Dermis blood vessel endothelial cell (primary cell): ENCODE measurements at regions not wholly inside any gene's neighbourhood (a gene's known extent, or its start where the extent isn't known, plus 50 kb on each side); places are given as distances from the start of the nearest gene placed in this dataset.
"Not testable (repeated sequence)": the region's sequence is repeated elsewhere in the genome, so short reads cannot be mapped to it uniquely, and the experiment has no call there.

Experiments used
- DNase-seq: peaks from one replicate; pipeline ENCODE4 v3.0.0; 2010

DNA sequence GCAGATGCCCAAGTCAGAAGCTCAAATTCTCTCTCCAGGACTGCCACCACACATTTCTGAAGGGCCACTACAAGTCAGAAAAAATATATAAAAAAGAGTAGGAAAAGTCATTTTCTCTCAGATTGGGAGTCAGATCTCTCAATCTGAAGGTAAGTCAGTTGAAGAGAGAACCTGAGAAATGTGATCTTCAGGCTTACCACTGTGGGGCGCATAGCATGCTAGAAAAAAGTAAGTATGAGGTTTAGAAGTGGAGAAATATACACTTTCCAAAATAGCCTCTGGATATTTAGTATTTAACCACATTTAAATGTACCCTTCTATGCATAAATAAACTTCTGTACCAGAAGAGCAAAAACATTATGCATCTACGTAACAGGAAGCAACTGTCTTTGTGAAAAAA is 800.7 kb upstream of the CTNND2 start:
- no peak for DNase-seq

GRCh38 chr5:12703254-12703653 is 799.0 kb upstream of the CTNND2 start:
- DNase-seq, result no peak

DNA sequence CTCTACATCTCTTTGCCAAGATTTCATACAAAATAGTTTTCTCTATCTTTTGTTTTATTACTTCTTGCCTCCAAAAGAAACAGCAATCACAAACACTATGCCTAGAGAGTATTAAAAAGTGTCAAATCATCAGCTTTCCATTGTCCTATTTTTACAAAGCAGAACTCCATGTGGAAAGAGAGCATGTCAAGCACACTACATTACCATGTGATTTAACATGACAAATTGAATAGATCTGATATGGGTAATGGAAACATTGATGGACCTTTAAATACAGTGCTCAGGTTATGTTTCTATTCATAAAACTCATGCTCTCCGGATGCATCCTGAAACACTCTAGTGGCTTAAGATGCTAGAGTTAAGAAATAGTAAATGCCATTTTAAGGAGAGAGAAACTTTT is 791.4 kb upstream of the CTNND2 start:
- DNase-seq, result no peak

- no peak for DNase-seq
Measured at GRCh38 chr5:12691330-12691729, 787.1 kb upstream of the CTNND2 start.

DNA sequence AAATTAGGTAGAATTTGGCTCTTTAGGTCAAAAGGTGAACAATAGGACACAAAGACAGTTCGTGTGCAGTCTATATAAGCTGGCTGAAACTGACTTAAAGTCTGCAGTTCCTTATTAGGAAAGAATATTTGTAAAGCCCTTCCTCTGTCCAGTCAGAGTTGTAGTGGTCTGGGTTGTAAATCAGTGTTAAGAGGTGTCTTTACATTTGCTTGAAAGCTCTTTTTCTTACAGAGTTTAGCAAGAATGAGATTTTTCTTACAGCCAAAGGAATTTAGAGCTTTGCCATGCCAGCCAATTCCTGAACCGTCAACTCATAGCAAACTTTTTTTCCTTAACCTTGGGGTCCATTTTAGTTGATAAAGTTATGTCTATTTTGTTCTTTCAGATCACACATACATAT is 786.1 kb upstream of the CTNND2 start:
- DNase-seq, result no peak

- no peak for DNase-seq
Measured at GRCh38 chr5:12683249-12683648, 779.0 kb upstream of the CTNND2 start.

- no peak for DNase-seq
Measured at GRCh38 chr5:12679731-12680130, 775.5 kb upstream of the CTNND2 start.

DNA sequence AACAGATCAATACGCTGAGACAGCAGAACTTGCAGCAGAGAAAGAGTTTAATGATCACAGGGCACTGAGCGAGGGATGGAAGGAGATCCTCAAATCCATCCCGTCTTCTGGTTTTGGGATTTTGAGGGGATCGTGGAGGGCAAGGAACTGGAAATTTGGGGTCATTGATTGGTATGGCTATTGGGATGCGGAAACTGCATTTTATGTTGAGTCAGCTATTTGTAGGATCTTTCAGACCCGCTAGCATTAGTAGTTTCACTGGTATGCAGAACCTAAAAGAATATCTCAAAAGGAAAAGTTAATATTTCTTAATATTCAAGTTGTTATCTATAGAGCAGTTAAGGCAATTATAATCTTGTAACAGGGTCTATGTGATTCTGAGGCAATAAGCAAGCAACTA is 771.7 kb upstream of the CTNND2 start:
- no peak for DNase-seq

DNA sequence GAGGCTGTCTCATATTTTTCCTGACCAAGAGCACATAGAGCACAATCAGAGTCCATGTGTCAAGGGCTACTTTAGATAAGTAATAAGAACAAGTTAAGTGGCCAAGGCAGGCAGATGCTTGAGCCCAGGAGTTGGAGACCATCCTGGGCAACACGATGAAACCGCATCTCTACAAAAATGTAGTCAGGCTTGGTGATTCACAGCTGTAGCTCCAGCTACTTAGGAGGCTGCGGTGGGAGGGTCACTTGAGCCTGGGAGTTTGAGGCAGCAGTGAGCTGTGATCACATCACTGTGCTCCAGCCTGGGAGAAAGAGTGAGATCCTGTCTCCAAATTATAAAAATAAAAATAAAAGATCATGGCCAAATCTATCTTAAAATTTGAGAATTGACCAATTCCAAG is 767.9 kb upstream of the CTNND2 start:
- no peak for DNase-seq

GRCh38 chr5:12669326-12669725 is 765.1 kb upstream of the CTNND2 start:
- DNase-seq, result no peak

GRCh38 chr5:12668564-12668963 is 764.3 kb upstream of the CTNND2 start:
- DNase-seq, result no peak

GRCh38 chr5:12667818-12668217 is 763.6 kb upstream of the CTNND2 start:
- not testable (repeated sequence) for DNase-seq

DNA sequence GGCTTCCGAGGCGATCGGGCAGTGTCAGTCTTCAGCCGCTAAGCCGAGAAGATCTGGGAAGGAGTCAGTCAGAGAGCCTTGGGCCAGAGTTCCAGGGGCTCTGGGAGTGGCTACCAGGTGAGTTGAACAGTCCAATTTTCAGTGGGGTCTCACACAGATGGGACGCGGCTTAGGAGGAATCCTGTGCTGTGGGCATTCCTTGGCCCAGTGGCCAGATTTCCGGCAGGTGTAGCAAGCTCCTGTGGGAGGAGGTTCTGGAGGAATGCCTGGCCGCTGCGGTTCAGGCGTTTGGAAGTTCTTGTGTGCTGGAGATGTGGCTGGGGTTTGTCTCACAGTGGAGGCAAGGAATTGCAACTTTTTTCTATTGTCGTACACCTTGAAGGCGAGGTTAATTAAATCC is 761.5 kb upstream of the CTNND2 start:
- not testable (repeated sequence) for DNase-seq

- no peak for DNase-seq
Measured at GRCh38 chr5:12662545-12663314, 758.5 kb upstream of the CTNND2 start.

DNA sequence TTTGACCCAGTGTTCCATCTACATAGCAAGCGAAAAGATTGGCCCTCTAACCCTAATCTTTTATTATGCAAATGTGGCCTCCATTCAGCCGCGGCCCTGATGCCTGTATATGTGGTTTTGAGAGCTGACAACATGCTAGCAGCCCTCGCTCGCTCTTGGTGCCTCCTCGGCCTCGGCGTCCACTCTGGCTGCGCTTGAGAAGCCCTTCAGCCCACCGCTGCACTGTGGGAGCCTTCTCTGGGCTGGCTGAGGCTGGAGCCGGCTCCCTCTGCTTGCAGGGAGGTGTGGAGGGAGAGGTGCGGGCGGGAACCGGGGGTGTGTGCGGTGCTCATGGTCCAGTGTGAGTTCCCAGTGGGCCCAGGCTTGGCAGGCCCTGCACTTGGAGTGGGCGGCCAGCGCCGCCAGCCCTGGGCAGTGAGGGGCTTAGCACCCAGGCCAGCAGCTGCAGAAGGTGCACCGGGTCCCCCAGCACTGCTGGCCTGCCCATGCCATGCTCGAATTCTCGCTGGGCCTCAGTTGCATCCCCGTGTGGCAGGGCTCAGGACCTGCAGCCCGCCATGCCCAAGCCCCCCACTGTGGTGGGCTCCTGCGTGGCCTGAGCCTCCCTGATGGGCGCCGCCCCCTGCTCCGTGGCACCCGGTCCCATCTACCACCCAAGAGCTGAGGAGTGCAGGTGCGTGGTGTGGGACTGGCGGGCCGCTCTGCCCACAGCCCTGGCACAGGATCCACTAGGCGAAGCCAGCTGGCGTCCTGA is 757.5 kb upstream of the CTNND2 start:
- DNase-seq, result no peak

GRCh38 chr5:12660279-12661107 is 756.2 kb upstream of the CTNND2 start:
- DNase-seq, result not testable (repeated sequence)

DNA sequence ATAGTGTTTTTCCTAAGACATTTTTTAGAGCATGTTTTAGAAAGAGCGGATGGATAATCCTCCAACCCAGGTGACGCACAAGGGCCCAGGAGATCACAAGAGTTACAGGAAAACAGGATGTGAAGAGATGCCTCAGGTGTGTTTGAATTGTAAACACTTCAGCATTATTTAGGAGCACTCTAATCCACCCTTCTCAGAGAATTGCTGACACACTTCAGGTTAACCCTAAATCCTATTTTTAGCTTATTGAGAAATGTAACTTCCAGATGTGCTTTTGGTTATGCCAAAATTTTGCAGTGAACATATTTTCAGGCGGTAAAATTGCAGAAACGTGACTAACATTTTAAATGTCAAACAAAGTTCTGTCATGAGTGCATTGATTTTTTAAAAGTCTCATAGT is 755.4 kb upstream of the CTNND2 start:
- no peak for DNase-seq

DNA sequence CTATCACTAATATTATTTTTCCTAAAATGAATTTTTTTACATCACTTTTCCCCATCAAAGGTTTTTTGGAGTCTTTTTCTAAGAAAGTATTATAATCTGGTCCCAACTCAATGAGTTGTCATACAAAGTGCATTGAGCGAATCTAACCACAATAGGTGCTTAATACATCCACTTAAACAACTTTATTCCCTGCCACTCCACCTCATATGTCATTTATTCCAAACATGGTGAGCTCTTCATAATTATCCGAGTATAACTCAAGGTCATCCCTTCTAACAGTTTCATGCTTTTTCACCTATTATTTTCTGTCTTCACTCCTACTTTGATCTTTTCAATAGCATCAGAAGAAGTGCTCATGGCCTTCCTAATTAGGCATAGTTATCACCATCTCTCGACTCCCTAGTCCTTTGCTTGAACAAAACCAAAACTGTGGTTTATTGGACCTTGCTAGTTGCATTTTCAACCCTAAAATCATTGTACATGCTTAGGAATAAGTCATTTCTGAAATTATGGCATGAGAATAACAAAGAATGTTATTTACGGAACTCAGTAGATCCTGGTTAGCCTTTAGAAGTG is 754.7 kb upstream of the CTNND2 start:
- no peak for DNase-seq

GRCh38 chr5:12657914-12658474 is 753.7 kb upstream of the CTNND2 start:
- DNase-seq, result not testable (repeated sequence)

DNA sequence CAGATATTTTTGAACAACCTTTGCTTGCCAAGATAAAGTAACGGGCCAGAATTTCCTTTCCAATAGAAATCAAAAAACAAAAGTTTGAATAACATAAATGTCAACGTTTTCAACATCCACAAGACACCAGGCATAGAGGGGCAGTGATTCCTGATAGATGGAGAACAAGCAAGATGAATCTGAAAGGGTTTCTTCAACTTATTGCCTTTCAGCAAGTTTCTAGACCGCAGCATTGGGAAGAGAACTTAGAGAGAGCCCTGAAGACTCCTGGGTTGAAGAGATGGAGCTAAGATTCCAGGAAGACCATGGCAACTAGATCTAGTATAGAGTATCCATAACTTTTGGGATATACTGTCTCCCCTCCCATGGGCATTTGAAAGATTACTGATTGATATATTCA is 751.4 kb upstream of the CTNND2 start:
- DNase-seq, result no peak

DNA sequence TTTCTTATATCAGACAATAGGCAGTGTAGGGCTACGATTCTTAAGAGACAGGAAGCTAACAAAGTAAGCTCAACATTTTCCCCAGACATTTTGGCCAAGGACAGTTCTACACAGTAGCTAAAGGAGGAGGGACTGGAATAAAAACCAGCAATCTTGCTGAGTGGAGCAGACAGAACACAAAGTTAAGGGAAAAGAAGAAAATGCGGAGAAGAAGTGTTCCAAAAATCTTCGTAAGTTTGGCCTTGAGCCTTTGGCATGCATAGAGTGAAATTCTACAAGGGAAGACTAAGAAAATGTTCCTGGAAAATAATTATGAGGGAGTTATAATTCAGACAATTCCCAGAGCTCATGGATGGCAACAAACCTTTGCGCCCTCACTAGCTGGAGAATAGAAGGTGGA is 748.0 kb upstream of the CTNND2 start:
- DNase-seq, result no peak

DNA sequence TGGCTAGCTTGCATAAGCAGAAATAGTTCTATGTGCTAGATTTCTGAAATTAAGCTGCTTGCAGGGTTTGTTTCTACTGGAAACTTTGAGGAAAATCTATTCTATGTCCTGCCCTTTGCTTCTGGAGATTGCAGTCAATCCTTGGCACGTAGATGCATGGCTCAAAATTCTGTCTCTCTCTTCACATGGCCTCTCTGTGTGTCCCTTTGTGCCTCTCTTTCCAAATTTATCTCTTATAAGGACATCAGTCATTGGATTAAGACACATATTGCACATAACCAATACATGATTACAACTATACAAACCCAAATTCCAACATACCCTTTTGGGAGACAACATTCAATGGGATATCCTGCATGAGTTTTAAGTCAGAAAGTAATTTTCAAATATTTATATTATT is 744.3 kb upstream of the CTNND2 start:
- no peak for DNase-seq

GRCh38 chr5:12647613-12648012 is 743.4 kb upstream of the CTNND2 start:
- DNase-seq, result no peak
